Suppressor macrophage treated with lipopolysaccharide for 1 hour (primary cell): ENCODE measurements at regions not wholly inside any gene's neighbourhood (a gene's known extent, or its start where the extent isn't known, plus 50 kb on each side); places are given as distances from the start of the nearest gene placed in this dataset.

Experiments
- DNase-seq, 3 donors: peaks; one replicate each; pipeline ENCODE4 v3.0.0-alpha.2; 2020 to 2022

GRCh38 chr1:5394111-5394510 is 598.1 kb downstream of the NPHP4 start:
- no peak for DNase-seq

- DNase-seq: no peak
These were observed 598.6 kb downstream of the NPHP4 start for GRCh38 chr1:5393603-5394002.

GRCh38 chr1:5393146-5393545 is 599.1 kb downstream of the NPHP4 start:
- no peak for DNase-seq

GRCh38 chr1:5391725-5392124 is 600.5 kb downstream of the NPHP4 start:
- DNase-seq: no peak

GRCh38 chr1:5390504-5390903 is 601.7 kb downstream of the NPHP4 start:
- no peak for DNase-seq

GRCh38 chr1:5389101-5389885 is 602.9 kb downstream of the NPHP4 start:
- no peak for DNase-seq

GRCh38 chr1:5388622-5389021 is 603.6 kb downstream of the NPHP4 start:
- no peak for DNase-seq

GRCh38 chr1:5386371-5386770 is 605.9 kb downstream of the NPHP4 start:
- no peak for DNase-seq

- no peak for DNase-seq
These were observed 606.3 kb downstream of the NPHP4 start for GRCh38 chr1:5385956-5386355.

- DNase-seq: no peak
These were observed 607.0 kb downstream of the NPHP4 start for GRCh38 chr1:5385096-5385799.

GRCh38 chr1:5381491-5381890 is 610.7 kb downstream of the NPHP4 start:
- no peak for DNase-seq

GRCh38 chr1:5379176-5379759 is 613.0 kb downstream of the NPHP4 start:
- DNase-seq: no peak

- DNase-seq: no peak
These were observed 615.5 kb downstream of the NPHP4 start for GRCh38 chr1:5376538-5377247.

GRCh38 chr1:5375481-5375880 is 616.7 kb downstream of the NPHP4 start:
- no peak for DNase-seq

GRCh38 chr1:5374192-5374591 is 618.0 kb downstream of the NPHP4 start:
- DNase-seq: no peak

- DNase-seq: no peak
These were observed 618.9 kb downstream of the NPHP4 start for GRCh38 chr1:5373281-5373680.

- DNase-seq: no peak
These were observed 621.0 kb downstream of the NPHP4 start for GRCh38 chr1:5371270-5371669.

GRCh38 chr1:5370311-5370710 is 621.9 kb downstream of the NPHP4 start:
- DNase-seq: no peak

- DNase-seq: no peak
These were observed 623.0 kb downstream of the NPHP4 start for GRCh38 chr1:5369223-5369622.

- no peak for DNase-seq
These were observed 624.0 kb downstream of the NPHP4 start for GRCh38 chr1:5368201-5368600.

GRCh38 chr1:5367306-5367705 is 624.9 kb downstream of the NPHP4 start:
- DNase-seq: no peak

- no peak for DNase-seq
These were observed 626.5 kb downstream of the NPHP4 start for GRCh38 chr1:5365751-5366150.

- DNase-seq: no peak
These were observed 627.6 kb downstream of the NPHP4 start for GRCh38 chr1:5364591-5364990.

- no peak for DNase-seq
These were observed 637.5 kb downstream of the NPHP4 start for GRCh38 chr1:5354681-5355080.
